HG02759 (cell line): ENCODE measurements at regions not wholly inside any gene's neighbourhood (a gene's known extent, or its start where the extent isn't known, plus 50 kb on each side); places are given as distances from the start of the nearest gene placed in this dataset.

Experiments used
- ATAC-seq: cut with Tn5 transposase; IDR thresholded peaks from one replicate; pipeline ENCODE4 v1.9.1; 2021; ENCODE audit warnings: mild to moderate bottlenecking, moderate library complexity; ENCODE audit not compliant: unreplicated experiment

DNA sequence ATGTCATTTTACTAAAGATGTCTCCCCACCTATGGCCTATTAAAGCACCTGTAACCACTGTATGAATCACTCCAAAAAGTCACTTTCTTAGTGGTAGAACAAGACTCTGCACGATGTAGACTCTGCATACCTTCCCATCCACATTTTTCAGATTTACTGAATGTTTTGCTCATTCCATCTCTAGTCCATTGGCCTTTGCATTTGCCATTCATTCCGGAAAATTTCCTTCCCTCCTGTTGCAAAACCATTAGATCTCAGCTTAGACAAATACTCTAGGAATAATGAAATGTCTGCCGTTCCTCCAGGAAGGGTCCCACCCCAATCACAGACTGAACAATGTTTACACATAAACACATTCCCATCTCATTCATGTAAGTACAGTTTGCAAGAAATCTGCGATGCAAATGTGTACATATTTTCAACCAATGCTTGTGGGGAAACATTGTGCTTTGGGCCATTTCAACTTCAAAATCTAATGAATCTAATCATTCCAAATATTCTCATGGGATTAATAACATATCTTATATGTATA is 146.3 kb upstream of the XYLT1 start:
- no peak for ATAC-seq

DNA sequence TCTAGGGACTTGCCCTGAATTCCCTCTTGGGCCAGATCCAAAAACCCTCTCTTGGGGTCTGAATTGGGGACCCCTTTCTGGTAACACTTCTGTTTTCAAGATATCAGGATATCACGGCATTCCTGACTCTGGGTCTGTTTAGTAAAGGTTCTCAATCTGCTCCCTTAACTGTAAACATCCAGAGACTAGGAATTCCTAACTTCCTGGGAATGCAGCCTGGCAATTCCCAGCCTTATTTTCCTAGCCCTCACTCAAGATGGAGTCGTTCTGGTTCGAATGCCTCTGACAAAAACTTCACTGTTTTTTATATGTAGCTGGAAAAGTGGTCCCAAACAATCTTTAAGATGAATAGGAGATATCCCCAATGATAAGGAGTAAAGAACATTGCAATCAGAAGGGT is 141.6 kb upstream of the XYLT1 start:
- ATAC-seq, result no peak

DNA sequence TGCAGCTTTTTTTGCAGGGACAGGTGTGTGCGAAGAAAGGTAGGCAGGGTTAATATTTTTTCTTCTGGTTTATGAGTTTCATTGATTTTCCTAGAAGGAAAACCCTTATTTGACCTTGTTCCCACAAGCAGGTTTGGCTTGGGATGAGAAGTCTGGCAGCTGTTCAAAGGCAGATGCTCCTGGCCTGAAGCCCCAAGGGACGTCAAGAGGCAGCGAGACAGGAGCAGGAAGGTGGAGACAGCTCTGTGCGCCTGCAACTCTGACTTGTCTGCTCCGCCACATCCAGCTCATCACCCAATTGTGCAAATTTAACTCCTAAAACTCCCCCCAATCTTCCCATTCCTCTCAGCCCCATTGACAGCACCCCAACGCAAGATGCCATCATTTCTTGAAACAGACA is 136.8 kb upstream of the XYLT1 start:
- ATAC-seq, result no peak

DNA sequence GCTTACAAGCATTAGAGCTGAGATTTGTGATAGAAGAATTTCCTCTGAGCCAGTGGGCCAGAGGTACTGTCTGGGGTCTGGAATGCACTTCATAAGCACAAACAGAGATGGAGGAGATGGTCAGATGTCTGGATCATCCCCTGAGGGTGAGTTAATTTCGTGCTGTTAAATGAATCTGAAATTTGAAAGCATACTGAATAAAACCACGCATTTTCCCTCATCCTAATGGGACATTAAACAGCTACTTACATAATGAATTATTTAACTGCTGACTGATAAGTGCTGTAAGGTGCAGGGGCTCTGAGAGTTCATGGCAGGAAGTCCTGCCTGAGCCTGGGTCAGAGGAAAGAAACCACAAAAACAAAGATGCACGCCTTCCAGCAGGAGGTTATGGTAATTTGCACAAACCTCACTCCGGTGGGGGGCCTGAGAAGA is 136.3 kb upstream of the XYLT1 start:
- ATAC-seq, result no peak

DNA sequence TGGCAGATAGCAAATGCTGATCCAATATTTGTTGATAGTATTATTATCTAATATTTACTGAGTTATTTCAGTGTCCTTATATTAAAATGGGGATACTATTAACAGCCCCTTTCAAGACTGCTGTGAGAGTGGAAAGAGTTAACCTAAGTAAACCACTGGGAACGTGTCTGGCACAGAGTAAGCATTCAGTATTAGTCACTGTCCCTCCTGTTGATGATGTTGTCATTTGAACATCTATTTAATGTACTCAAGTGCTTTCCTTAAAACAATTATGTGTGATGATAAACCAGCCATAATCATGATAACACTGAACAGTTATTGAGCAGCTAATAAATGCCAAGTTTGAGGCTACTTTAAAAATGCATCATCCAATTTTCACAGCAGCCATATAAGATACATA is 135.7 kb upstream of the XYLT1 start:
- no peak for ATAC-seq

DNA sequence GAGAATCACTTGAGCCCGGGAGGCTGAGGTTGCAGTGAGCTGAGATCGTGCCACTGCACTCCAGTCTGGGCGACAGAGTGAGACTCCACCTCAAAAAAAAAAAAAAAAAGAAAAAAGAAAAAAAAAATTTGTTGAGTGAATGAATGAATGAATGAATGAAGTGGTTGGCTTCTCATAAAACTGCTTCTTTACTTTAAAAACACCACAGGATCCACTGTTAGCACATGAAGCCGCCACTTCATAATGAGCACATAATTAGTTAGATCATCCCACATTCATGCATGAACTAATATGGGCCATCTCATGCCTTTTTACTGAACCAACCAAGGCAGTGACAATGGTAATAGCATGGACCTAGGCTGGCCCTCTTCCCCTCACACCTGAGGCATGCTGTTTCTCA is 135.0 kb upstream of the XYLT1 start:
- ATAC-seq, result no peak

DNA sequence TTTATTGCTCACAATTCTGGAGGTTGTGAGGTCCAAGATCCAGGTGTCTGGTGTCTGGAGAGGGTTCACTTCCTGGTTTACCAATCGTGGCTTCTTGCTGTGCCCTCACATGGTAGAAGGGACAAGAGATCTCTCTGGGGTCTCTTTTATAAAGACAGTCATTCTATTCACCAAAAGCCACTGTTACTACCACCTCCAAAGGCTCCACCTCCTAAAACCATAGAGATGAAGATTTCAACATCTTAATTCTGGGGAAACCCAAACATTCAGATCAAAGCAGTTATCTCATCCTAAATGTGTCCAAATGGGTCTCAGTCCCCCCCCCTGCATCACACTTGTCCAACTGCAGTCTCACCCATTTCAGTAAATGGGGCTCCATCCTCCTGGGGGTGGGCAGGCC is 132.9 kb upstream of the XYLT1 start:
- no peak for ATAC-seq

DNA sequence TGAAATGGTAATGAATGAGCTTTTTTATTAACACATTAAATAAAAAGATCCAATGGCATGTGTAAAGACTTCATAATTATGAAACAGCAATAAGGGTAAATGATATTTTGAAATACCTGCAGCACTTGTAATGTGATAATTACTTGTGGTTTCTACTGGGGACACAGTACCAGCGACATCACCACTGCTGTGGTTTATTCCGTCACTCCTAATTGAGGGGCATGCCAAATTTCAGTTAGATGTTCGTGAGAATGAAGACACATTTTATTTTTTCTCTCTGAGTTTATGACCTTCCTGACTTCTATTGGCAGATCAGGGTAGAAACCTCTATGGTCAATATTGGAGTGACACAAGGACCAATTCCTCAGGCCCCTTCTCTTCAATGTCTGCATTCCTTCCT is 131.9 kb upstream of the XYLT1 start:
- ATAC-seq, result no peak

DNA sequence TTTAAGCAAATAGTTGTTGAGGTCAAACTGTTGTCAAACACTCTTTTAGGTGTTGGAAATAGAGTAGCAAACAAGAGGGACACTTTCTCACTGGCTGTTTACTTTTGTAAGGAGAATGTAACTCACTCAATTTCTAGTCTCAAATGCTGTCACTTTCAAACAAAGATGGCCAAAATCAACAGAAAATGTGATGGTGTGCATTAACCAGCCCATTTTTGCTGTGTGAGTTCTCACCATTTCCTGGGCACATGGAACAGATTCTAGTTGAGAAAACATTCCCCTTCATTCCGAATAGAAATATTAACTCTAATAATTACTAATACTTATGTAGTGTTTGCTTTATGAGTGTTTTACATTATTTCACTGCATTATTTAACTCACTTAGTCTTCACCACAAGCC is 128.2 kb upstream of the XYLT1 start:
- ATAC-seq, result no peak

DNA sequence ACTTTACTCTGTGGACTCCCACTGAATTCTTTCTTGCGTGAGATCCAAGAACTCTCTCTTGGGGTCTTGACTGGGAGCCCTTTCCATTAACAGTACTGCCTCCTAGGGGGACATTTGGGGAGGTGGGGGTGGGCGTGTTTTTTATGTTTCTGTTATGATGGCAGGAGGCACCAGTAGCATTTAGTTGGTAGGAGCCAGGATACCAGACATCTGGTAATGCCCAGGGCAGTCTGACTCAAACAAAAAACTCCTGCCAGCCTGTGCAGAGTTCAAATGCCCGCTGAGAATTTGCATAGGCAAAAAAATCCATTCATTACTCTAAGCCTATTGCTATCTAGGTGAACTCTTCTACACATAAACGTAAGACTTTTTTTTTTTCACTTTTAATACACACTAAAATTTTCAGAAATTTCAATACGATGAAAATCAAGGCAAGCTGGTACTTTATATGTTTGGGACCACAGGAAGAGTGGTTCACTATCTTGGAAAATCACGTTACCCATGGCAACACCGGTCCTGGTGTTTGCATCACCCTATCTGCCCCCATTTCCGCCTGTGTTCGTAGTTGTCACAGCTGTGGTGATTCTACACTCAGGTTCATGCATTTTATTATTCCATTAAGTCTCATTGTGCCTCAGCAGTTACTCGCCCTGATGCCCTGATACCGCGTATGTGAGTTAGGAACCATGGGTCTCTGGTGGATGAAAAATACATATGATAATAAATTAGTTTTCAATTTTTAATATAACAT is 121.1 kb upstream of the XYLT1 start:
- ATAC-seq, result no peak

DNA sequence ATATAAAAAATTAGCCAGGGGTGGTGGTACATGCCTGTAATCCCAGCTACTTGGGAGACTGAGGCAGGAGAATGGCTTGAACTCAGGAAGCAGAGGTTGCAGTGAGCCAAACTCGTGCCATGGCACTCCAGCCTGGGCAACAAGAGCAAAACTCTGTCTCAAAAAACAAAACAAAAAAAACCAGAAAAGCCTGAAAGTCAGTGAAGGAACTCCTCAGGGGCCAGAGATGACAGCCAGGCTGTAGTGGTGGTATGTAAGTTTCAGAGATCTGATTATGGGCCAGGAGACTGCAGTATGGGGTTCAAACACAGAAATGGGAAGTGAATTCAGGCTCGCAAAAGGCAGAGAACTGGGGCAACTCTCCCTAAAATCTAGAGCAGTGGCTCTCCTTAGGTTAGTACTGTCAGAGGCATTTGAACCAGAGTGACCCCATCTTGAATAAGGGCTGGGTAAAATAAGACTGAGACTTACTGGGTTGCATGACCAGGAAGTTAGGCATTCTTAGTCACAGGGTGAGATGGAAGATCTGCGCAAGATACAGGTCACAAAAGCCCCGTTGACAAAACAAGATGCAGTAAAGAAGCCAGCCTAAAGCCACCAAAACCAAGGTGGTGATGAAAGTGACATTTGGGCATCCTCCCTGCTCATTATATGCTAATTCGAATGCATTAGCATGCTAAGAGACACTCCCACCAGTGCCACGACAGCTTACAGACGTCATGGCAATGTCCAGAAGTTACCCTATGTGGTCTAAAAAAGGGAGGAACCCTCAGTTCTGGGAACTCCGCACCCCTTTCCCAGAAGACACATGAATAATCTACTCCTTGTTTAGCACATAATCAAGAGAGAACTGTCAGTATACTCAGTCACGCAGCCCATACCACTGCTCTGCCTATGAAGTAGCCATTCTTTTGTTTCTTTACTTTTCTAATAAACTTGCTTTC is 120.2 kb upstream of the XYLT1 start:
- ATAC-seq, result no peak

DNA sequence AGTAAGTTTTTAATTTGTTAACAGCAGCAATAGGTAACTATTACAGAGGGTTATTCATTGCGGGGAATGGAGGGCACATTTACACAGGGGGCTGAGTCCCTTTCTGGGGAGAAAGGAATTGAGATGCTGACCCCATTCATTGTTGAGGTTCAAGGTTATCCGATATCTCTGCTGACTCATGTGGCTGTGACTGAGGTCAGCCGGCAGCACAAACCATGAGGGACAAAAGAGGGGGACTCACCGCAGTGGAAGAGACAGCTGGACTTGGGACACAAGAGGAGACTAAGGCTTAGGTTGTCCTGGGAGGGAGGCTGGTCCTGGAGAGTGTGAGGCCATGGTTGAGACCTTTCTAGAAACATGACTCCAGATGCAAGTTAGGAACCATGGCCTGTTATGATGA is 119.1 kb upstream of the XYLT1 start:
- ATAC-seq, result no peak

DNA sequence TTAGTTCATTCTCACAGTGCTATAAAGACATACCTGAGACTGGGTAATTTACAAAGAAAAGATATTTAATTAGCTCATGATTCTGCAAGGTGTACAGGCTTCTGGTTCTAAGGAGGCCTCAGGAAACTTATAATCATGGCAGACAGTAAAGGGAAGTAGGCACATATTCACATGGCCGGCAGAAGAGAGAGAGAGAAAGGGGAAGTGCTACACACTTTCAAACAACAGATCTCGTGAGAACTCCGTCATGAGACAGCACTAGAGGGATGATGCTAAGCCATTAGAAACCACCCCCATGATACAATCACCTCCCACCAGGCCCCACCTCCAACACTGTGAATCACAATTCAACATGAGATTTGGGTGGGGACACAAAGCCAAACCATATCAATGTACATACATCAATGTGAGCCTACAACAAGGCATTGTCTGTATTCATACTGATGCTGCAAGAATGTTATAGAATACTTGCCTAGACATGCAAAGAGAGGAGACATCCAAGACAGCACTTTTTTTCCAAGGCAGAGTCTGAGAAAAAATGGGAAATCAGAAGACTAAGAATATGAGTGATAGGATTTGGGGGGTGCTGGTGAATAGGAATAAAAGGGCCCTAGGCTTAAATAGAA is 114.8 kb upstream of the XYLT1 start:
- ATAC-seq, result no peak

DNA sequence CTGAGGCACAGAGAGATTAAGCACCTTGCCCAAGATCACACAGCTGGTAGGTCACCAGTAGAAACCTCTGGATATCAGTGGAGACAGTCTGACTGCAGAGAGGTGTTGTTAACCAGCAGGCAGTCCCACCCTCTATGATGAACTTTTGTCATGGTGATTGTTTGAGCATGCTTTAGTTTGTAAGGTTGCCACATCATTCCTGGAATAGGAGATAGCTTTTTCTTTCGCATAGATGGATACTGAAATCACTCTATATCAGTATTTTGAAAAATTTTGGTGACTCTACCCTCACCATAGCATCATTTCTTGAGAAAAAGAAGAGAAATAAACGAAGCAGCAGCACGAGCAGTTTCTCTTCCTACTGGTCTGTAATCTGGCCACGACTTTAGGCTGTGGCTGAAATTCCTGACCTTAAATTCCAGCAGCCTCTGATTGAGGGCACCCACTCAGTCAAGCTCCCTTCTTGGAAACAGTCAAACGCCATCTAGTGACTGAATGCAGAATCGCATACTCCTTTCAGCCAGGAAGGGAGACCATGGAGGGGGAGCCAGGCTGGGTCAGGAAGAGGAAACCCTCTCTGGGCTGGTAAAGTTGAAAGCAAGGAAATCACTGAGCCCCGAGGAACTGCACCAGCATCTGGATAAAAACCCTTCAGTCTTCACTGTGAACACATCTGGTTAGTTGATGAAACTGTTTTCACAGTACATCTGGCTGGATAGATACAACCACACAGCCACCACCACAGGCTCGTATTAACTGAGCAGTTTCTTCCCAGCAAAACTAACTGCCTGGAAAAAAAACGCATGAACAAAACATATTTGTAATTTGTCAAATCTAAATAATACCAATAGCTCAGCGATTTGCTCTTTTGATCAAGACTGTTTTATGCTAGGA is 108.5 kb upstream of the XYLT1 start:
- ATAC-seq, result no peak

DNA sequence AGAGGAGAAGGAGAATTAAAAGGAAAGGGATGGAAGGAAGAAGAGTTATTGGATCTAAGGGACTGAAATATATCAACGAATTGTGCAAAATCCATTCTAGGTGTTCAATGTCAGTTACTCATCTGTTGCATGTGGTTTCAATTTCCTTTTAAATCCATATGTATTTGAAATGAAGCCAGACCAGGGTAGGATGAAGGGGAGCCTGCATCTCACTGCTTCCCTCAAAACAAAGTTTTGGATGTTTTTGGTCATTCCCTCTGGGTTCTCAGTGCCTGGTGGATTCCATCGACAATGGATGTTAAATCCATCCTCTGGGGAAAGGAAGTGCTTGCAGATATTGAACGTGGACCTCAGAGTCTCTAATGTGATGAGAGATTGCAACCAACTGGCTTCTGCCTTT is 103.5 kb upstream of the XYLT1 start:
- ATAC-seq, result no peak

DNA sequence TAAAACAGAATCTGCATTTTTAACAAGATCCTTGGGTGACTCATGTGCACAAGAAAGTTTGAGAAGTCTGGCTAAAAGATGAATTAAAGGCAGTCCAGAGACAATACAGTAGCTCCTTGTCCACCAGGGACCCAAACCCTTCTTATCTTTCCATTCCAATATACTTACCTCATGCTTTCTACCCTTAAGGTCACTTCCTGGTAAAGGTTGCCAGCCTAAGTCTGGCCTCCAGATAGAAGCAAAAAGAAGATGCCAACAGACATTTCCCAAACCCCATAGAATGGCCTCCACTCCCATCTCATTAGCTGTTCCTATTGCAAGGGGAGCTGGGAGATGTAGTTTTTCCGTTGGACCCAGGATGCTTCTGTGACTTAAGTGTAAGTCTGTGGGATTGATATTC is 101.4 kb upstream of the XYLT1 start:
- no peak for ATAC-seq

DNA sequence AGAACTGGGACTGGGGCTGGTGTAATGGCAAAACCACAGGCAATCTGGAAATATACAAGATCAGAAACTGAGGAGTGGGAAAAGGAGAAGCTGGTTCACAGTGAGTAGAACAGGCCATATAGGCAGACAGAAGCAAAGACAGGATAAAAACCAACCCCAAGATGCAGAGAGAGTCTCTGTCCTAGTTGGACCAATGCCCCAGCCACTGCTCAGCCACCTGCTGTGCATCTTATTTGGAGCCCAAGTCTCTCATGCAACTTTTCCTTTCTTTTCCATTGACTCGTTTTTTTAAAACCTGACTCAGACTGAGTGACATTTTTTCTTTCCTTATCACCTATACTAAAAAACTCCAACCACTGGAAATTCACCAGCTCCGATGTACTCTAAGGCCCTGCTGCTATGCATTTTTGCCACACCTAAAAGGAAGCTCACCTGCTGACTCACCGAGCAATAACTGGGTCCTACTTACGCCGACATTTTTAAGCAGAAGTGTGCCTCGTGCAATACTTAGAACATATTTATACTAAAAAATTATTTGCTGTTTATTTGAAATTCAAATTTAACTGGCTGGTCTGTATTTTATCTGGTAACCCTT is 100.8 kb upstream of the XYLT1 start:
- no peak for ATAC-seq

DNA sequence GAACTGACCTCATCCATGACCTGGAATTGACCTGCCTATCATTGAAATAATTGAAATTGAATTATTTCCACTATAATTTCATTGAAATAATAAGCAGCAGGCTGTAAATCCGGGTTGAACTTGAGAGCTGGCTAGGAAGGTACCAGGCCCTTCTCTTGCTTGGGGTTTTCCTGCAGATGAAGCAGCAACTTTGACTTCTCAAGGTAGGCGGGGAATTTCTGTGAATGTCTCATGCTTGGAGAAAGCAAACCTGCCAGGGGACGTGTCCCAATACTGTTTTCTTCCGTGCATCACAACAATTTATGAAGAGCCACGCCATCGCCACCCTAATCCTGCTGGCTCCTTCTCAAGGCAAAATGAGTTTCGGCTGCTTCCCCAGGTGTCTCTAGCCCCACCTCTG is 97.5 kb upstream of the XYLT1 start:
- ATAC-seq, result no peak

DNA sequence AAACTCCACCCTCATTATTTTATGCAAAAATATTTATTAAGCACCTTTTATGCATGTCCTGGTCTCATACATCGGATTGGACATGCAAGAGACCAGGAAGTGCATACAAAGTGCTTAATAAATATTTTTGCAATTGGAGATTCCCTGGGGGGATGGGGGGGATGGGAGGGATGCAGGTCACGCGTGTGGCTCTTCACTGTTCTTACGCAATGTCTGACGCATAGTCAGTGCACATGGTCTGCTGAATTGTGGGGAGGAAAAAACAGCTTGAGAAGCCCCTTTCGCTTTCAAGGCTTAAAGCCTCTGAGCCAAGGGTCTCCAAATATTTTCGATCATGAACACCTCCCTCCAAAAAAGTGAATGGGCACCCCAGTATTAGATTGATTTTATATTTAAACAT is 96.7 kb upstream of the XYLT1 start:
- ATAC-seq, result no peak
